Activated CD8-positive, alpha-beta T cell treated with anti-CD3 and anti-CD28 coated beads, Interleukin-2, amount 10 ng/mL, durations not matched to agents 7 days and 5 days (primary cell): ENCODE measurements at regions not wholly inside any gene's neighbourhood (a gene's known extent, or its start where the extent isn't known, plus 50 kb on each side); places are given as distances from the start of the nearest gene placed in this dataset.
"Not testable (repeated sequence)": the region's sequence is repeated elsewhere in the genome, so short reads cannot be mapped to it uniquely, and the experiment has no call there.

Source experiments
- ATAC-seq: fragments of 150-1000 bp; cut with Tn5 transposase; one replicate; pipeline ENCODE4 v1.10.0; 2021; ENCODE audit warnings: moderate library complexity
- CTCF ChIA-PET: fragments of 350-600 bp; sonication (Branson Sonifier 250); formaldehyde crosslinking; loops from one replicate; lab custom pipeline; 2021; ENCODE audit warnings: antibody characterized with exemption; lab: Charles Lee
- POLR2A ChIA-PET: fragments of 350-600 bp; sonication (Branson Sonifier 250); formaldehyde crosslinking; loops from one replicate; lab custom pipeline; 2021; ENCODE audit warnings: antibody characterized with exemption; lab: Charles Lee
- DNase-seq: peaks from one replicate; pipeline ENCODE4 v3.0.0-alpha.2; 2020
- H3K27ac Mint-ChIP-seq: one replicate; pipeline ENCODE4 v1.8.0; 2021; ENCODE audit warnings: mild to moderate bottlenecking, mixed read lengths
- H3K27me3 Mint-ChIP-seq: one replicate; pipeline ENCODE4 v1.8.0; 2021; ENCODE audit warnings: low read depth, mixed read lengths
- H3K36me3 Mint-ChIP-seq: one replicate; pipeline ENCODE4 v1.8.0; 2021; ENCODE audit warnings: low read depth, mixed read lengths
- H3K4me1 Mint-ChIP-seq: one replicate; pipeline ENCODE4 v1.8.0; 2021; ENCODE audit warnings: low read depth, mixed read lengths
- H3K4me3 Mint-ChIP-seq: one replicate; pipeline ENCODE4 v1.8.0; 2021; ENCODE audit warnings: mild to moderate bottlenecking, mixed read lengths
- H3K9me3 Mint-ChIP-seq: one replicate; pipeline ENCODE4 v1.8.0; 2022; ENCODE audit warnings: mixed read lengths; ENCODE audit not compliant: insufficient read depth

GRCh38 chr3:161943801-161944345 lies 447.3 kb downstream of the OTOL1 start:
- not testable (repeated sequence) for H3K27me3 Mint-ChIP-seq, H3K36me3 Mint-ChIP-seq, H3K4me3 Mint-ChIP-seq

DNA sequence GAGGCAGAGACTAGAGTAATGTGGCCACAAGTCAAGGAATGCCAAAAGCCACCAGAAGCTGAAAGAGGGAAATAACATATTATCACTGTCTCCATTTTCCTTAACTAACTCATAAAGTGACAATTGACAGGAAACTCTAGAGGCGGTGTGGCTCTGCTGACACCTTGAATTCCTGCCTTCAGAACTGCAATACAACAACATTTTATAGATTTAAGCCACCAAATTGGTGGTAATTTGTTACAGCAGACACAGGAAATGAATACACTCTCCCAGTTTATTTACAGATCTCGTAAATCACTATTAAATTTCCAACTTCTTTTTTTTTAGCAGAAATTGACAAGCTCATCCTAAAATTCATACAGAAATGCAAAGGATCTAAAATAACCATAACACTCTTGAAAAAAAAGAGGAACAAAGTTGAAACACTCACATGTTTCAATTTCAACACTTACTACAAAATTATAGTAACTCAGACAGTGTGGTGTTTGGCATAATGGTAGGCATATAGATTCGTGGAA lies 449.9 kb downstream of the OTOL1 start:
- H3K4me1 Mint-ChIP-seq, result no peaks in the 10 kb centered on the region
- no peak overlapping the region for H3K27ac Mint-ChIP-seq
- DNase-seq (no peak), ATAC-seq (no peak)
- H3K4me3 Mint-ChIP-seq, result no peak overlapping the region
- H3K9me3 Mint-ChIP-seq, result no peaks in the 10 kb centered on the region
- ChIA-PET CTCF (no interaction called here), POLR2A (no interaction called here)
- H3K36me3 Mint-ChIP-seq, result no peaks in the 10 kb centered on the region
- H3K27me3 Mint-ChIP-seq, result no peaks in the 10 kb centered on the region

More at GRCh38 chr3:161943801-161944345, 447.3 kb downstream of the OTOL1 start:
- DNase-seq, H3K4me1 Mint-ChIP-seq, ATAC-seq, CTCF ChIA-PET, H3K27ac Mint-ChIP-seq, H3K9me3 Mint-ChIP-seq, POLR2A ChIA-PET: not testable (repeated sequence)

DNA sequence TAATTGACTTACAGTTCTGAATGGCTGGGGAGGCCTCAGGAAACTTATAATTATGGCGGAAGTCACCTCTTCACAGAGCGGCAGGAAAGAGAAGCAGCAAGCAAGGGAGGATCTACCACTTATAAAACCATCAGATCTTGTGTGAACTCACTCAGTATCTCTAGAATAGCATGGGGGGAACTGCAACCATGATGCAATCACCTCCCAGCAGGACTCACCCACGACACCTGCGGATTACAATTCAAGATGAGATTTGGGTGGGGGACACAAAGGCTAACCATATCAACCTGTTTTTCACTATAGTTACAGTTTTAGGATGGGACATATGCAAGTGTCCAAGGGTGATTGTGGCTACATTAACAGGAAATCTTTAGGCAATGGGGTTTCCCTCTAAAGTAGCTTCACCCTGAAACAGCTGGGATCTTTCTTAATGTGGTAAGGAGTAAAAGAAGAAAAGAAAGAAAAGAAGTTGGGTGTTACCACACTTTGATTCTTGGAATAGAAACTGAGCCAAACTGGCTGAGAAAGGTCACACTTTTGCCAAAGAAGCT lies 453.8 kb downstream of the OTOL1 start:
- ChIA-PET CTCF (no interaction called here), POLR2A (no interaction called here)
- DNase-seq (no peak), ATAC-seq (no peak)
- Mint-ChIP-seq H3K4me3 (no peak overlapping the region), H3K27me3 (no peaks in the 10 kb centered on the region), H3K27ac (no peak overlapping the region), H3K9me3 (no peaks in the 10 kb centered on the region), H3K4me1 (no peaks in the 10 kb centered on the region), H3K36me3 (no peaks in the 10 kb centered on the region)

DNA sequence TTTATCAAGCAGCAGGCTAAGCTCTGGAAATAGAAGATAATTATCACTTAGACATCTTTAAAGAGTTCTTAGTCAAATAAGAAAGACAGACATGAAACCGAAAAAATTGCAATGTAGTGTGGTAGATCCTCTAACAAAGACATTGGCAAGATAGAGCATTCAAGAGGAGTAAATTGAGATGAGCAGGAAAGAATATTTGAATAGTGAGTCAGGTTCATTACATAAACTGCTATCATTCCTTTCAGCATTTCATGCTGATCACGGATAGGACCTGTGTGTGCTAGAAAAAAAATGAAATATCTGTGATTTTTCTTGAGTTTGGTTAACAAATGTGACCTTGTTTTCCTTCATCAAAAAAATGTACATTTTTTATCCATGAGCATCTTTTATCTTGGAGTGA lies 460.9 kb downstream of the OTOL1 start:
- ATAC-seq, result no peak
- no peaks in the 10 kb centered on the region for H3K36me3 Mint-ChIP-seq
- DNase-seq, result no peak
- H3K4me1 Mint-ChIP-seq, result no peaks in the 10 kb centered on the region
- no peak overlapping the region for H3K4me3 Mint-ChIP-seq
- ChIA-PET POLR2A (no interaction called here), CTCF (no interaction called here)
- H3K27ac Mint-ChIP-seq, result no peak overlapping the region
- H3K9me3 Mint-ChIP-seq, result no peaks in the 10 kb centered on the region
- no peaks in the 10 kb centered on the region for H3K27me3 Mint-ChIP-seq

- Mint-ChIP-seq H3K4me3 (no peak overlapping the region), H3K9me3 (no peaks in the 10 kb centered on the region), H3K36me3 (no peaks in the 10 kb centered on the region), H3K27ac (no peak overlapping the region), H3K4me1 (no peaks in the 10 kb centered on the region), H3K27me3 (no peaks in the 10 kb centered on the region)
- DNase-seq (no peak), ATAC-seq (no peak)
- ChIA-PET POLR2A (no interaction called here), CTCF (no interaction called here)
Observed at GRCh38 chr3:161964857-161965256, 468.2 kb downstream of the OTOL1 start.

DNA sequence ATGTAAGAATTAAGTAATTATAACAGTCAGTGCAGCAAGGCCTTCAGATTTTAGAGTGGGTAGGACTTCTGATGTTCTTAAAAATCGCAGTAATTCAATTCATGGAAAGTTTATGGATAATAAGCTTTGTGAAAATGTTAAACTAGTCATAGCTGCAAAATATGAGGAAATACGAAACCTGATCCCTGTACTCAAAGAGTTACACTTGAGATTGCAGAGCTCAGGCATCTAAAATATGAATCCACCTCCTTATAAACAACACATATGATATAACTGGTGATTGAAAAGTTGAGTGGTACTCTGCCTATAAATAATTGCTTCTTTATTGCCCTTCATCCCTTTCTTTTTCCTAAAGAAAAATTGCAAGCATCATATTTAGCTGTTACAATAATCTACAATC lies 473.3 kb downstream of the OTOL1 start:
- POLR2A ChIA-PET, result no interaction called here
- CTCF ChIA-PET, result no interaction called here
- H3K4me1 Mint-ChIP-seq, result no peaks in the 10 kb centered on the region
- no peaks in the 10 kb centered on the region for H3K36me3 Mint-ChIP-seq
- H3K9me3 Mint-ChIP-seq, result no peaks in the 10 kb centered on the region
- H3K27me3 Mint-ChIP-seq, result no peaks in the 10 kb centered on the region
- no peak overlapping the region for H3K27ac Mint-ChIP-seq
- no peak for ATAC-seq
- no peak for DNase-seq
- H3K4me3 Mint-ChIP-seq, result no peak overlapping the region

DNA sequence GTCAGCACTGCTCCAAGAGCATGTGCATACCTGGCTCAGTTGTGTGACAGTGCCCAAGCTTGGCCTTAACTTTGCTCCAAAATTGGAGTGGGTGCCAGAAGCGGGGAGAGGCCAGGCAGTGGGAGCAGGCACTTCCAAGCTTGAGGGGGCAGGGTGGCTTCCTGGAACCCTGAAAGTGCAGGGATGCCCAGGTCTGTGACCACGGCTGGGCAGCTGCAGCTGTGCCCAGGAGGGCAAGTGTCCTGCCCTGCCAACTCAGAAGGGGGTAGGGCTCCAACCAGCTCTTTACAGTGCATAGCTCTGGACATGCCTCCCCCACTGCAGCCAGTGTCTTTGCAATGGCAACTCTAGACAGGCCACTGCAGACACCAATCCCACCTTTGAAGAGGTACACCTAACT lies 478.6 kb downstream of the OTOL1 start:
- no peak for DNase-seq
- no peak for ATAC-seq
- H3K4me3 Mint-ChIP-seq, result no peak overlapping the region
- CTCF ChIA-PET, result no interaction called here
- no peaks in the 10 kb centered on the region for H3K27me3 Mint-ChIP-seq
- H3K4me1 Mint-ChIP-seq, result no peaks in the 10 kb centered on the region
- POLR2A ChIA-PET, result no interaction called here
- no peaks in the 10 kb centered on the region for H3K9me3 Mint-ChIP-seq
- no peaks in the 10 kb centered on the region for H3K36me3 Mint-ChIP-seq
- no peak overlapping the region for H3K27ac Mint-ChIP-seq

- Mint-ChIP-seq H3K27ac (no peak overlapping the region), H3K36me3 (no peaks in the 10 kb centered on the region), H3K4me3 (no peak overlapping the region), H3K9me3 (no peaks in the 10 kb centered on the region), H3K27me3 (no peaks in the 10 kb centered on the region), H3K4me1 (no peaks in the 10 kb centered on the region)
- ATAC-seq (no peak), DNase-seq (no peak)
- ChIA-PET POLR2A (no interaction called here), CTCF (no interaction called here)
Observed at GRCh38 chr3:161977063-161977462, 480.5 kb downstream of the OTOL1 start.

GRCh38 chr3:161977850-161978249 lies 481.2 kb downstream of the OTOL1 start:
- Mint-ChIP-seq H3K36me3 (no peaks in the 10 kb centered on the region), H3K4me3 (no peak overlapping the region), H3K9me3 (no peaks in the 10 kb centered on the region), H3K4me1 (no peaks in the 10 kb centered on the region), H3K27me3 (no peaks in the 10 kb centered on the region), H3K27ac (no peak overlapping the region)
- no peak for DNase-seq
- ChIA-PET CTCF (no interaction called here), POLR2A (no interaction called here)
- ATAC-seq, result no peak

DNA sequence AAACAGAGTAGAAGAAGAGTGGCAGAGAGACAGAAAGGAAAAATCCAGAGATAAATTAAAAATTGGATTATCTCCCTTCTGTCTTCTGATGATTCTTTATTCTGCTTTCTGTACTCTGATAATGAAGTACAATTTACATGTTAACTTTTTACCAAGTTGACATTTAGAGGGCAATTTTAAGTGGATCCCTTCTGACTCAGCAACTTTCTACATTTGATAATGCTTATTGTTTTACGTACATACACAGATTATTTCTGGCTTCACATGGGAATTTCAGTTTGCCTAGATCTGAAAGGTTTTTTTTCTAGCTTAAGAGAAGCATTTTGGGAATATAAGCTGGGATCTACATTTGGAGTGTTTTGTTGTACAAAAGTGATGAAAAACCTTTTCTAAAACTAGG lies 491.3 kb downstream of the OTOL1 start:
- ChIA-PET CTCF (no interaction called here), POLR2A (no interaction called here)
- Mint-ChIP-seq H3K9me3 (peaks cover 7% of the 10 kb centered on the region), H3K4me3 (no peak overlapping the region), H3K27me3 (no peaks in the 10 kb centered on the region), H3K27ac (no peak overlapping the region), H3K36me3 (no peaks in the 10 kb centered on the region), H3K4me1 (no peaks in the 10 kb centered on the region)
- no peak for DNase-seq
- no peak for ATAC-seq

DNA sequence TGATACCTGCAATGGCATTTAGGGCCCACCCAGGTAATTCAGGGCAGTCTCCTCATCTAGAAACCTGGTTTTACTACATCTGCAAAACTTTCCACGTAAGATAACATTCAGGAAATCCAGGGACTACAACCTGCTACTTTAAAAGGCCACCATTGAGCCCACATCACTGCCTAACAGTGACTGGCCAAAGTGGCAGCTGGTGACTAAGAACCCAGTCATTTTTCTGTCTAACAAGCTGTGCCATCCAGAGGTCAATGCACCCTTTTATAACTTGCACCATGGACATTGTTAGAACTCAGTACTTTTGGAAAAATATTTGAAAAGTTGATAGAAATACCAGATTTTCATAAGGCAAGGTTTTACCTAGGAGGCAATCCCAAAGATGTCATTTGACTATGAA lies 492.4 kb downstream of the OTOL1 start:
- no peaks in the 10 kb centered on the region for H3K27me3 Mint-ChIP-seq
- no peaks in the 10 kb centered on the region for H3K36me3 Mint-ChIP-seq
- H3K9me3 Mint-ChIP-seq, result peaks cover 7% of the 10 kb centered on the region
- ATAC-seq (no peak), DNase-seq (no peak)
- POLR2A ChIA-PET, result no interaction called here
- no peak overlapping the region for H3K4me3 Mint-ChIP-seq
- CTCF ChIA-PET, result no interaction called here
- H3K4me1 Mint-ChIP-seq, result no peaks in the 10 kb centered on the region
- no peak overlapping the region for H3K27ac Mint-ChIP-seq

GRCh38 chr3:161990036-161990435 lies 493.4 kb downstream of the OTOL1 start:
- ATAC-seq (no peak), DNase-seq (no peak)
- Mint-ChIP-seq H3K36me3 (no peaks in the 10 kb centered on the region), H3K27ac (no peak overlapping the region), H3K9me3 (peaks cover 7% of the 10 kb centered on the region), H3K4me3 (no peak overlapping the region), H3K27me3 (no peaks in the 10 kb centered on the region), H3K4me1 (no peaks in the 10 kb centered on the region)
- ChIA-PET POLR2A (no interaction called here), CTCF (no interaction called here)
